EH (cell line): ENCODE measurements at regions not wholly inside any gene's neighbourhood (a gene's known extent, or its start where the extent isn't known, plus 50 kb on each side); places are given as distances from the start of the nearest gene placed in this dataset.
"Not testable (repeated sequence)": the region's sequence is repeated elsewhere in the genome, so short reads cannot be mapped to it uniquely, and the experiment has no call there.

Experiments used
- DNase-seq: peaks from one replicate; pipeline ENCODE4 v3.0.0-alpha.2; 2015; ENCODE audit warnings: low read depth

GRCh38 chr16:80254970-80255369, 285.8 kb upstream of the DYNLRB2 start:
- DNase-seq = no peak

GRCh38 chr16:80253741-80254140, 287.1 kb upstream of the DYNLRB2 start:
- DNase-seq = no peak

GRCh38 chr16:80250381-80250780, 290.4 kb upstream of the DYNLRB2 start:
- DNase-seq = peak; percentile 52

GRCh38 chr16:80243303-80243702, 297.5 kb upstream of the DYNLRB2 start:
- DNase-seq = not testable (repeated sequence)

- not testable (repeated sequence) for DNase-seq
Observed at GRCh38 chr16:80242279-80242678, 298.5 kb upstream of the DYNLRB2 start.

GRCh38 chr16:80233097-80233835, 307.5 kb upstream of the DYNLRB2 start:
- DNase-seq = no peak

- peak; percentile 93 for DNase-seq
Observed at GRCh38 chr16:80231888-80232287, 308.9 kb upstream of the DYNLRB2 start.

GRCh38 chr16:80231121-80231520, 309.7 kb upstream of the DYNLRB2 start:
- DNase-seq = peak; percentile 44

- DNase-seq = peak; percentile 44
Observed at GRCh38 chr16:80230328-80231120, 310.3 kb upstream of the DYNLRB2 start.

- no peak for DNase-seq
Observed at GRCh38 chr16:80226499-80226898, 314.3 kb upstream of the DYNLRB2 start.

GRCh38 chr16:80210787-80211186, 330.0 kb upstream of the DYNLRB2 start:
- DNase-seq = no peak

GRCh38 chr16:80208743-80209142, 332.1 kb upstream of the DYNLRB2 start:
- DNase-seq = no peak

- no peak for DNase-seq
Observed at GRCh38 chr16:80208015-80208414, 332.8 kb upstream of the DYNLRB2 start.

- no peak for DNase-seq
Observed at GRCh38 chr16:80203821-80204220, 337.0 kb upstream of the DYNLRB2 start.

GRCh38 chr16:80202831-80203413, 337.9 kb upstream of the DYNLRB2 start:
- DNase-seq = no peak

- peak; percentile 48 for DNase-seq
Observed at GRCh38 chr16:80200079-80200478, 340.7 kb upstream of the DYNLRB2 start.

- DNase-seq = no peak
Observed at GRCh38 chr16:80199614-80200013, 341.2 kb upstream of the DYNLRB2 start.

GRCh38 chr16:80198311-80199299, 342.2 kb upstream of the DYNLRB2 start:
- peak; percentile 14 for DNase-seq

- peak; percentile 92 for DNase-seq
Observed at GRCh38 chr16:80197741-80198201, 343.0 kb upstream of the DYNLRB2 start.

GRCh38 chr16:80191928-80192327, 348.9 kb upstream of the DYNLRB2 start:
- no peak for DNase-seq

GRCh38 chr16:80189476-80190175, 351.2 kb upstream of the DYNLRB2 start:
- DNase-seq = peak; percentile 59
